GM12873 (cell line): ENCODE measurements at regions not wholly inside any gene's neighbourhood (a gene's known extent, or its start where the extent isn't known, plus 50 kb on each side); places are given as distances from the start of the nearest gene placed in this dataset.

Experiments
- CTCF ChIP-seq: IDR thresholded peaks from 2 replicates; pipeline ENCODE4 v1.5.1; 2012; ENCODE audit warnings: low read depth, mild to moderate bottlenecking, moderate library complexity, low read length, control low read depth; ENCODE audit not compliant: insufficient read depth; ENCODE audit errors: missing control alignments

GRCh38 chr10:44684661-44685060, 226.5 kb upstream of the TMEM72 start:
- TF ChIP-seq CTCF = no peak

- TF ChIP-seq CTCF = no peak
These were observed 225.9 kb upstream of the TMEM72 start for GRCh38 chr10:44685220-44685619.

- TF ChIP-seq CTCF = no peak
These were observed 225.4 kb upstream of the TMEM72 start for GRCh38 chr10:44685747-44686146.

- no peak for TF ChIP-seq CTCF
These were observed 221.8 kb upstream of the TMEM72 start for GRCh38 chr10:44689368-44689767.

GRCh38 chr10:44696496-44696895, 214.6 kb upstream of the TMEM72 start:
- no peak for TF ChIP-seq CTCF

- TF ChIP-seq CTCF = no peak
These were observed 214.0 kb upstream of the TMEM72 start for GRCh38 chr10:44697116-44697515.

GRCh38 chr10:44702531-44702930, 208.6 kb upstream of the TMEM72 start:
- no peak for TF ChIP-seq CTCF
